ENCODE measurements at regions not wholly inside any gene's neighbourhood (a gene's known extent, or its start where the extent isn't known, plus 50 kb on each side); places are given as distances from the start of the nearest gene placed in this dataset.

GRCh38 chr3:134087060-134087974 lies 57.6 kb upstream of the SLCO2A1 start:
- TF ChIP-seq POLR2A (IDR thresholded peaks at IDR 0.05; ENCODE audit: low read length) (no peak), GATA1 (IDR thresholded peaks at IDR 0.05; ENCODE audit: low read depth, low read length) (no peak)

Measured in erythroblast (primary cell).